ENCODE measurements at regions not wholly inside any gene's neighbourhood (a gene's known extent, or its start where the extent isn't known, plus 50 kb on each side); places are given as distances from the start of the nearest gene placed in this dataset.

DNA sequence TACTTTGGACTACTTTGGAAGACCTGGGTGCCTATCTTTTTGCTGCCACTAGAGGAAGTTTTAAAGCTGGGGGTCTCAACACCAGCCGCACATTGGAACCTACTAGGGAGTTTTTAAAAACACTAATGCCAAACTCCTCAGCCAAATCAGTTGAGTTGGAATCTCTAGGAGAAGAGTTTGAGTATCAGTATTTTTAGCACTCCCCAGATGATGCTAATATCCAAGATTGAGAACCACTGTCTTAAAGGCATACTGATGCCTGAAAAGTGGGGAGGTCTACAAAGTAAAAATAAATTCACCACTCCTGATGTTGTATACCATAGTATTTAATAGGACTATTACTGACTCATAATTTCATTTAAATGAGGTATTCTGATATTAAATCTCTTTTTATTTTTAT is 62.9 kb upstream of the COL21A1 start:
- Histone ChIP-seq H3K36me3 (ENCODE audit: control insufficient read depth, insufficient read depth, low read length) (no peaks in the 10 kb centered on the region), H3K27ac (ENCODE audit: insufficient read depth, low read length) (no peak overlapping the region), H2AK5ac (ENCODE audit: low read depth, low read length) (no peak overlapping the region), H3K14ac (replicated peaks; ENCODE audit: low read depth, low read length) (no peak overlapping the region), H3K56ac (ENCODE audit: extremely low read depth, insufficient read depth, low read length) (no peak overlapping the region), H2BK20ac (ENCODE audit: low read depth, low read length) (no peak overlapping the region), H3K4ac (ENCODE audit: low read depth, low read length) (no peak overlapping the region), H3K18ac (ENCODE audit: low read depth, low read length) (no peak overlapping the region), H3K27me3 (ENCODE audit: control insufficient read depth, insufficient read depth, low read length) (peaks cover 1% of the 10 kb centered on the region; the same call in 1 of the 2 replicates), H4K5ac (ENCODE audit: low read depth, low read length) (no peak overlapping the region), H2BK120ac (ENCODE audit: low read depth, low read length) (no peak overlapping the region), H3K79me1 (ENCODE audit: low read depth in 1 of 2, low read length in 2 of 2) (no peaks in the 10 kb centered on the region), H3K4me3 (ENCODE audit: insufficient read depth, low read depth, low read length) (no peak overlapping the region), H3K4me2 (ENCODE audit: low read depth, low read length) (no peak overlapping the region), H3K9me1 (ENCODE audit: insufficient read depth, low read length) (no peaks in the 10 kb centered on the region), H2BK15ac (ENCODE audit: low read depth, low read length) (no peak overlapping the region), H4K91ac (ENCODE audit: insufficient read depth, low read depth, low read length) (no peak overlapping the region), H2AK9ac (replicated peaks; ENCODE audit: low read depth, low read length, poor library complexity) (no peak overlapping the region), H2BK5ac (ENCODE audit: low read depth, low read length, poor library complexity, severe bottlenecking) (no peak overlapping the region), H4K20me1 (ENCODE audit: insufficient read depth, low read length) (no peaks in the 10 kb centered on the region), H2AFZ (replicated peaks; ENCODE audit: low read length, poor library complexity) (no peak overlapping the region), H4K8ac (ENCODE audit: low read depth in 2 of 2, low read length in 2 of 2) (no peak overlapping the region), H3K9me3 (ENCODE audit: control insufficient read depth, insufficient read depth, low read length) (no peaks in the 10 kb centered on the region), H3K4me1 (ENCODE audit: control insufficient read depth, insufficient read depth, low read length) (peaks cover 2% of the 10 kb centered on the region; the same call in 1 of the 2 replicates), H3K23ac (ENCODE audit: low read depth, low read length) (no peak overlapping the region), H3K9ac (ENCODE audit: low read depth, low read length) (no peak overlapping the region)
- dilution Hi-C loops (cut with HindIII; ENCODE audit: low sequenced_read_pairs, unreplicated experiment) = no loop called here
- no TSS peak for BruUV-seq (replicated peaks)
- DNase-seq (no peak), ATAC-seq (ENCODE audit: low read depth) (no peak)
- ChIA-PET POLR2A (ENCODE audit: unreplicated experiment) (no interaction called here), CTCF (no interaction called here)
- in situ Hi-C loops (cut with MboI; ENCODE audit: low sequenced_read_pairs) = no loop called here
- no peak for TF ChIP-seq CHD1 (IDR thresholded peaks at IDR 0.05; ENCODE audit: low read depth, low read length)
- no peak for TF ChIP-seq MXI1 (IDR thresholded peaks at IDR 0.05; ENCODE audit: borderline replicate concordance, low read depth, low read length)
- no peak for TF ChIP-seq RCOR1 (IDR thresholded peaks at IDR 0.05; ENCODE audit: insufficient replicate concordance, low read length)
- TF ChIP-seq SMC3 (IDR thresholded peaks at IDR 0.05; ENCODE audit: low read depth, low read length) = no peak
- TF ChIP-seq, protein P1, sequence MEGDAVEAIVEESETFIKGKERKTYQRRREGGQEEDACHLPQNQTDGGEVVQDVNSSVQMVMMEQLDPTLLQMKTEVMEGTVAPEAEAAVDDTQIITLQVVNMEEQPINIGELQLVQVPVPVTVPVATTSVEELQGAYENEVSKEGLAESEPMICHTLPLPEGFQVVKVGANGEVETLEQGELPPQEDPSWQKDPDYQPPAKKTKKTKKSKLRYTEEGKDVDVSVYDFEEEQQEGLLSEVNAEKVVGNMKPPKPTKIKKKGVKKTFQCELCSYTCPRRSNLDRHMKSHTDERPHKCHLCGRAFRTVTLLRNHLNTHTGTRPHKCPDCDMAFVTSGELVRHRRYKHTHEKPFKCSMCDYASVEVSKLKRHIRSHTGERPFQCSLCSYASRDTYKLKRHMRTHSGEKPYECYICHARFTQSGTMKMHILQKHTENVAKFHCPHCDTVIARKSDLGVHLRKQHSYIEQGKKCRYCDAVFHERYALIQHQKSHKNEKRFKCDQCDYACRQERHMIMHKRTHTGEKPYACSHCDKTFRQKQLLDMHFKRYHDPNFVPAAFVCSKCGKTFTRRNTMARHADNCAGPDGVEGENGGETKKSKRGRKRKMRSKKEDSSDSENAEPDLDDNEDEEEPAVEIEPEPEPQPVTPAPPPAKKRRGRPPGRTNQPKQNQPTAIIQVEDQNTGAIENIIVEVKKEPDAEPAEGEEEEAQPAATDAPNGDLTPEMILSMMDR (conservative IDR thresholded peaks at IDR 0.05; ENCODE audit: low read depth, low read length) = no peak
- no peak for TF ChIP-seq POLR2A (IDR thresholded peaks at IDR 0.05; ENCODE audit: low read depth, low read length)
- intact Hi-C loops (cut with micrococcal nuclease) = no loop called here
- no CpG with 5 or more reads among the region's 1 CpG for WGBS, 2 experiments (ENCODE audit: extremely low coverage in 2 of 2, insufficient read length in 1 of 2)

Measured in IMR-90 (cell line).